HG03025 (cell line): ENCODE measurements at regions not wholly inside any gene's neighbourhood (a gene's known extent, or its start where the extent isn't known, plus 50 kb on each side); places are given as distances from the start of the nearest gene placed in this dataset.
"Not testable (repeated sequence)": the region's sequence is repeated elsewhere in the genome, so short reads cannot be mapped to it uniquely, and the experiment has no call there.

Experiments used
- ATAC-seq: cut with Tn5 transposase; IDR thresholded peaks from one replicate; pipeline ENCODE4 v1.9.1; 2021; ENCODE audit warnings: mild to moderate bottlenecking, moderate library complexity; ENCODE audit not compliant: unreplicated experiment, low FRiP score

GRCh38 chr21:28126521-28127174 lies 866.0 kb downstream of the LTN1 start:
- no peak for ATAC-seq

DNA sequence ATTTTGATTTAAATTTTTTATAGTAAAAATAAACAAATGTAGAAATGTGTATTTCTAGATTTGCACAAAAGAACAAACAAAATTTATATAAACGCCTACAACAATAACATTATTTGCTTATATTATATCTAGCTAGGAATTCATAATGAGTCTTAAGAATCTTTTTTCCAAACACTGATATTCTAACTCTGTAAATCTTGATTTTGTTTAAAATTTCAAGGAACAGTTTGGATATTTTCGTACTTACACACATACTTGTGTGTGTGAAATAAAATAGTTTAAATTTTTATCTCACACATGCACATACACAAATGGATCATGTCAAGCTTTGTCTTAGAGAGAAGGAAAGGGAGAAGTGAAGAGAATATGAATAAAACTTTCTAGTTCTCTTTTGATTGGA lies 868.1 kb downstream of the LTN1 start:
- no peak for ATAC-seq

DNA sequence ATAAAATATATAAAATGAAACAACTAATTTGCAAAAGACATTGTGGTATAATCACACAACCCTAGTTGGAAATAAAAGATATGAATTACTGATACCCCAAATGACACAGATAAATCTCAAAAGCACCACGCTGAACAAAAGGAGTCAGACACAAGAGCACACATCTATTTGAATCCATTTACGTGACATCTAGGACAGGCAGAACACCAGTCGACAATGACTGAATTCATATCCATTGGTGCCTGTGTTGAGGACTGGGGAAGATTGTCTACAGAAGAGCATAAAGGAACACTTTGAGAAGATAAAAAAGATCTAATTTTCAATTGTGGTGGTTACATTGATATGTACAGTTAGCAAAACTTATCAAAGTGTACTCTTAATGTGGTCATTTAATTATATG lies 874.1 kb downstream of the LTN1 start:
- ATAC-seq: no peak

DNA sequence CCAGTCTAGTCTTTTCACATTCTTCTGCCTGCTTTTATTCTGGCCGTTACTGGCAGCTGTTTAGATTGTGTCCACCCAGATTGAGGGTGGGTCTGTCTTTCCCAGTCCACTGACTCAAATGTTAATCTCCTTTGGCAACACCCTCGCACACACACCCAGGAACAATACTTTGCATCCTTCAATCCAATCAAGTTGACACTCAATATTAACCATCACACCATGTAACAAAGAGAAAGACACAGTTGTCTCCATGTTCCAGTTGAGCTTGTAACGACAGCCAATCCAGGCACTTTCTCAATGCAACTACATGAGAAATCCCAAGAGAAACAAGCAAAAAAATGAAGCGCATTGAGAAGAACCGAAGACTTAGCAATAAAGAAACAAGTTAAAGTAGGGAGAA lies 877.7 kb downstream of the LTN1 start:
- ATAC-seq: not testable (repeated sequence)

DNA sequence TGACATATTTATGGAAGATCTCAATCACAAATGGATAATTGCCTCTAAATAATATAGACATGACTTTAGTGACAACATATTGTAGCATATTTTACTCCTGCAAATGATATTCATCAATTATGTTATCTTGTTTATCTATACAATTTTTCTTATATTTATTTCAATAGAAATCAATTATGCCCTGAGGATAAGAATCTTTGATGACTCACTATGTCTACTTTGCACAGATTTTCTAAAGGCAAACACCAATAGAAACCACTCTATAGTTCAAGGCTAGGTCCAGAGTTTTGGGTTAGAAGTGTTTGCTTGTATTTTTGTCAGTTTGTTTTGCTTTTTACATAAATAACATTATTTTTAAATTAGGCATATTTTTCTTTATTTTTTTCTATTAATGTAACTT lies 879.0 kb downstream of the LTN1 start:
- ATAC-seq: no peak

DNA sequence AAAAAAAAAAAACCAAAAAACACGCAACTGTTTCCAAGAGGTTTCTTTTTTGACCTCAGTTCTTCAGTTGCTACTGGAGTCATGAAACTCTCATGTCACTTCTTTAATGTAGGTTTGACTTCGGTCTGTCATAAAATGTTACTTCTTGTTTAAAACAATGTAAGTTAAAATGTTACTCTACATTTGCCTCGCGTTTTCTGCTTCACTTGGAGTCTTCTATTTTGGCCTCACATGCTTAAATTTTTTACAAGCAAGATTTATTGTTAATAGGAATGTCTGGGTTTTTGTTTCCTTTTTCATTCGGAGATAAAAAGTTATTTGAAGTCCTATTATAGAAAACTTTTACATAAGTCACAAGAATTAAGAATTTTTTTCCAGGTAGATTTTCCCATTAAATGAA lies 880.2 kb downstream of the LTN1 start:
- ATAC-seq: no peak

GRCh38 chr21:28111151-28111619 lies 881.5 kb downstream of the LTN1 start:
- ATAC-seq: no peak

DNA sequence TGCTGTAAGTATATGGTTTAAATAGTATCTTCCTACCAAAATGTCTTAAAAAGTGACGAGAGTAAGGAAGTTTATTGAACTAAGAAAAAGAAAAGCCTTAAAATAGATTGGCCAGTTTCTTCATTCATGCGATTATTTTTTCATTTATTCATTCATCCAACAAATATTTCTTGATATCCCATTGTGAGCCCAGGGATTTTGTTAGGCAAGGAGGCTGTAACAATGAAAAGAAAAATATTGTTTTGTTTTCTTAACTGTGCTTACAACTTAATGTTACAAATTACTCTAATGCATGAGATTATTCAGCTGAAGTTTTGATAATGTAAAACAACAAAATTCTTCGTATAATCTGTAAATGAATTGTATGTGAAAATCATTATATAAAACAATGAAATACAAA lies 882.0 kb downstream of the LTN1 start:
- no peak for ATAC-seq

GRCh38 chr21:28110074-28110473 lies 882.6 kb downstream of the LTN1 start:
- ATAC-seq: no peak

DNA sequence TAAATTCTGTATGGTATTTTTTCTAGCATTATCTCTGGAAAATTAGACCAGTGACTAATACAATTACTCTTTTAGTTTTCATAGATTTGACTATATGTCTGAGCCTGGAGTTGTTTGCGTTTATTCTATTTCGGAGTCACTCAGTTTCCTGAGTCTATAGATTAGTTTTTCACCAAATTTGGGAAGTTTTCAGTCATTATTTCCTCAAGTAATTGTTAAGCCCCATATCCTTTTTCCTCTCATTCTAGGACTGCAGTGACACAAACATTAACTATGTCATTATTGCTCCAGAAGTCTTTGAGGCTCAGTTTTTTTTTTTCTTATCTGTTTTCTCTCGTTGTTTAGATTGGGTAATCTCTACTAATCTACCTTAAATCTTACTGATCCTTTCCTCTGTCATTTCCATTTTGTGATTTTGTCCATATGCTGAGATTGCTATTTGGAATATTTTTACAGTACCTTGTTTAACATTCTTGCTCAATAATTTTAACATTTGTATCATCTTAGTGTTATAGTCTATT lies 886.2 kb downstream of the LTN1 start:
- no peak for ATAC-seq

GRCh38 chr21:28104346-28104745 lies 888.3 kb downstream of the LTN1 start:
- no peak for ATAC-seq

GRCh38 chr21:28100366-28100765 lies 892.3 kb downstream of the LTN1 start:
- ATAC-seq: no peak

DNA sequence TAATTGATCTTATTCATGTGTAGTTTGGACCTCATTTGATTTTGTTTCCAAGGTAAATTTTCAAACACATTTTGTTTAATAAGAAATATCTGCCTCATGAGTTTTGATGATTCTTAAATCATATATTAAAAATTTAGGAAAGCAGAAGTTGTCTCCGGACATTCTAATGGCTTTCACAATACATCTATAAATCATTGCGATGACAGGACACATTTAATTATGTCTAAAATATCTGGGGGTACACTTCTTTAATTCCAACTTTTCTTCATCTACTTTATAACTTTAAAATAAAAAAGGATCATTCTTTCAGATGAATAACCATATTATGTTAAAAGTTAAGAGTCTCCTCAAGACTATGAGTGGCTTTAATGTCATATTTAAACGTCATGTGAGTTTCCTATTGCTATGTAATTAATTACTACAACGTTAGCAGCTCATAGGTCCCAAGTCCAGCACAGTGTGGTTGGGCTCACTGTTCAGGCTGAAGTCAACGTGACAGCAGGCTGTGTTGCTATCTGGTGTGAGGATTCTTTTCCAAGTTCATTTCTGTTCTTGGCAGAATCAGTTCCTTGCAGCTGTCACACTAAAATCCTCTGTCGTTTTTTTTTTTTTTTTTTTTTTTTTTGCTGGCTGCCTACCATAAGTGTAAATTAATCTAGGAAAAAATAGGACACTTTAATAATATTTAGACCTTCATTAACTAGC lies 893.5 kb downstream of the LTN1 start:
- no peak for ATAC-seq

DNA sequence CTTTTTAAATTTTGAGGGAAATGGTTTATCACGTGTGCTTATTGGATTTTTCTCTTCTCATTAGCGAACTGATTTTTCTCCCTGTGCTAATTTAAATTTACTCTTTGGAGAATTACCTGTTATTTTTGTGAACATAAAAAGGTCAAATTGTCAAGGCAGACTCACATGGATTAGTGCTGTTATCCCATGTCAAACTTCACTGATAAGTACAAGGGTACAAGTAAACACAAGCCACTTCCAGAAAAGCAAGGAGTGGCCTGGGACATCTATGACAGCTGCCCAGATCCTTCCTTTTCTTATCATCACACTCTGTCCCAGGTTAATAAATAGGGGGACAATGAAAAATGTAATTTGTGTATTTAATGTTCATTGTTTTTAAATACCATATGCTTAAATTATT lies 901.2 kb downstream of the LTN1 start:
- no peak for ATAC-seq

GRCh38 chr21:28090546-28090945 lies 902.1 kb downstream of the LTN1 start:
- no peak for ATAC-seq

- no peak for ATAC-seq
Measured at GRCh38 chr21:28089599-28090441, 902.9 kb downstream of the LTN1 start.

DNA sequence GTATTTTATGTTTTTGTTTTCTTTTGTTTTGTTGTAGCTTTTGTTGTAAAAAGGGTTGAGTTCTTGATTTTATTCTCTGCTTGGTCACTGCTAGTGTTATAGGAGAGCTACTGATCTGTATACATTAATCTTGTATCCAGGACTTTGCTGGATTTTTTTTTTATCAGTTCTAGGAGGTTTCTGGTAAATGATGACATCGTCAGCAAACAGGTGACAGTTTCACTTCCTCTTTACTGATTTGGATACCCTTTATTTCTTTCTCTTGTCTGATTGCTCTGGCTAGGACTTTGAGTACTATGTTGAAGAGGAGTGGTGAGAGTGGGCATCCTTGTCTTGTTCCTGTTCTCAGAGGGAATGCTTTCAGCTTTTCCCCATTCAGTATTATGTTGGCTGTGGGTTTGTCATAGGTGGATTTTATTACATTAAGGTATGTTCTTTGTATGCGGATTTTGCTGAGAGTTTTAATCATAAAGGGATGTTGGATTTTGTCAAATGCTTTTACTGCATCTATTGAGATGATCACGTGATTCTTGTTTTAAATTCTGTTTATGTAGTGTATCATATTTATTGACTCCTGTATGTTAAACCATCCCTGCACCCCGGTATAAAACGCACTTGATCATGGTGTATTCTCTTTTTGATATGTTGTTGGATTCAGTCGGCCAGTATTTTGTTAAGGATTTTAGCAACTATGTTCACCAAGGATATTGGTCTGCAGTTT lies 905.7 kb downstream of the LTN1 start:
- no peak for ATAC-seq

DNA sequence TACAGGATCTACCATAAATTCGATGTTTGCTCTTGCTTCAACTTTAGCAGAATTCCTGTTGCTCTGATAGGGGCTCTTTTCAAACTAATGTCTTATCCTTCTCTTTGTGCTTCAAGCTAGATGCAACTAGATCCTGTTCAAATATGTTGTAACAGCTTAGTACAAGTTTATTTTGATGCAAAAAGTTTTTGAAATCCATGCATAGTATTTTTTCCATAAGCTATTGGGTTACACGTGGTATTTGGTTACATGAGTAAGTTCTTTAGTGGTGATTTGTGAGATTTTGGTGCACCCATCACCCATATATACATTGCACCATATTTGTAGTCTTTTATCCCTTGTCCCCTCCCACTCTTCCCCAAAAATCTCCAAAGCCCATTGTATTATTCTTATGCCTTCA lies 907.7 kb downstream of the LTN1 start:
- ATAC-seq: no peak

DNA sequence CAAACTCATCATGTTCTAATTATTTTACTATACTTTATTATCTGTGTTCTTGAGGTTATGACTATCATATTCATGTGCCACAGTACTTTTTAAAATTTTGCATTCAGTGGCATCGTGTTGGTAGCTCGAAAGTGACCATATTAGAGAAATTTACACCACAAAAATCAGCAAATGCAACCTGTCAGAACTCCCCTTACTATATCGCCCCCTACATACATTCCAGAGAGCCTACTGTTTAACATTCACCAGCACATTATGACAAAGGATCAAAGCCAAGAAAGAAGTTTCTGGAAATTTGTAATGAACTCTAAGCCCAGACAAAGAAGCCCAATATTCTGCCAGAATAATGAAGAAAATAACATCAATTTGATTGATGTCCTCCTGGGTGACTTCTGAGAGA lies 909.3 kb downstream of the LTN1 start:
- no peak for ATAC-seq

DNA sequence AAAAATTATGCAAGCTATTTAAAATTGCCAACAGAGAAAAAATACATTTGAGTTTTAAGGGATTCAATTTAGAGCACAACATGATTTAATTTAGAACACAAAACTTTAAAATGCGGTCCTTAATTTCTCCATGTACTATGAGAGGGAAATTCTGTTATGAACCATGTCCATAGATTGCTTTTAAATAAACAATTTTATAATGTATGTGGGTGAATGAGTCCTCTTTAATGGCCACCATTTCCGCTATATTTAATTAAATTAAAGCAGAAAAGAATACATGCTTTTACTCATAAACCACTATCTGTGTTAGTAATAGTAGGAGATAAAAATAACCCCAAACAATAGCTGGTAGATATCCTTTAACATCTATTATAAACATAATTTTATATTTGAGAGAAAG lies 914.6 kb downstream of the LTN1 start:
- ATAC-seq: no peak

DNA sequence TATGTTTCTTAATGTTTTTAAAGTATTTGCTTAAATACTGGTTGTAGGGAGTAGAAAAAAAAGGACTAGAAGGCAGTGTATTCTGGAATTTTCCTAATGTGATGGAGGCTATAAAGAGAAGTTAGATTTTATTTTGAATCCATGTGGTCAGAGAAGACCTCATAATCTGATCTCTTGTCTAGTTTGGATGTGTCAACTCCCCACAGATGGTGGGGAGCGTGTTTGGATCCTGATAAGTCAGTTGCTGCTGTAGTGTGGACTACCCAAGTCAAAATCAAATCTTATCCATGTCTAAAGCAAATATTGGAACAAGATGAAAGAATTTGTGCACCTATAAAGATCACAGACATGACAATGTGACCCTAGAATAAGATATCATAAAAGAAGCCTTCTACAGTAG lies 918.0 kb downstream of the LTN1 start:
- ATAC-seq: no peak
